Lower leg skin (tissue), 3 donors: ENCODE measurements at regions not wholly inside any gene's neighbourhood (a gene's known extent, or its start where the extent isn't known, plus 50 kb on each side); places are given as distances from the start of the nearest gene placed in this dataset.

Experiments used
- CTCF ChIP-seq, 3 donors: fragments of 450-650 bp; IDR thresholded peaks; one replicate each; pipeline ENCODE4 v1.5.1; 2016; ENCODE audit warnings: antibody characterized with exemption in 3 of 3, mild to moderate bottlenecking in 3 of 3, moderate library complexity in 2 of 3
- POLR2A ChIP-seq, 2 donors: fragments of 450-650 bp; IDR thresholded peaks; one replicate each; pipeline ENCODE4 v1.6.1; 2016 to 2017; ENCODE audit warnings: antibody characterized with exemption in 2 of 2, mild to moderate bottlenecking in 1 of 2, moderate library complexity in 1 of 2

GRCh38 chr10:121289800-121290199 is 308.4 kb downstream of the FGFR2 start:
- TF ChIP-seq POLR2A (IDR thresholded peaks at IDR 0.05) (no peak), CTCF (IDR thresholded peaks at IDR 0.05) (no peak)
